ENCODE measurements at regions not wholly inside any gene's neighbourhood (a gene's known extent, or its start where the extent isn't known, plus 50 kb on each side); places are given as distances from the start of the nearest gene placed in this dataset.
"Not testable (repeated sequence)": the region's sequence is repeated elsewhere in the genome, so short reads cannot be mapped to it uniquely, and the experiment has no call there.

DNA sequence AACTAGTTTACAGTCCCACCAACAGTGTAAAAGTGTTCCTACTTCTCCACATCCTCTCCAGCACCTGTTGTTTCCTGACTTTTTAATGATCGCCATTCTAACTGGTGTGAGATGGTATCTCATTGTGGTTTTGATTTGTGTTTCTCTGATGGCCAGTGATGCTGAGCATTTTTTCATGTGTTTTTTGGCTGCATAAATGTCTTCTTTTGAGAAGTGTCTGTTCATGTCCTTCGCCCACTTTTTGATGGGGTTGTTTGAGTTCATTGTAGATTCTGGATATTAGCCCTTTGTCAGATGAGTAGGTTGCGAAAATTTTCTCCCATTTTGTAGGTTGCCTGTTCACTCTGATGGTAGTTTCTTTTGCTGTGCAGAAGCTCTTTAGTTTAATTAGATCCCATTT, 77.1 kb upstream of the SLC7A14 start:
- not testable (repeated sequence) for DNase-seq (ENCODE audit: extremely low read depth, low read depth, low spot score)

DNA sequence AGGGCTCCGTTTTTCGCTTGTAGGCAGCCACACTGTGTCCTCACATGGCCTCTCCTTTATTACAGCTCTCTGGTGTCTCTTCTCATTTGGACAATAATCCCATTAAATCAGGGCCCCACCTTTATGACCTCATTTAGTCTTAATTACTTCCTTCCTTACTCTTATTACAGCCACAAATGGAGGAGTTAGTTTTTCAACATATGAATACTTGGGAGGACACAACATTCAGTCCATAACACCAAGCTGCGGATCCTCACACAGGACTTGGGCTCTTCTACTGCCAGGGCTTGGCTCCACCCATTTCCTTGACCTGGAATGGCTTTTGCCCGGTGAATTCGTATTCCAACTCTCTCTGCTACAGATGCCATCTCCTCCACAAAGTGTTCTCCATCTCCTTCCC, 74.3 kb upstream of the SLC7A14 start:
- no peak for DNase-seq (ENCODE audit: extremely low read depth, low read depth, low spot score)

DNA sequence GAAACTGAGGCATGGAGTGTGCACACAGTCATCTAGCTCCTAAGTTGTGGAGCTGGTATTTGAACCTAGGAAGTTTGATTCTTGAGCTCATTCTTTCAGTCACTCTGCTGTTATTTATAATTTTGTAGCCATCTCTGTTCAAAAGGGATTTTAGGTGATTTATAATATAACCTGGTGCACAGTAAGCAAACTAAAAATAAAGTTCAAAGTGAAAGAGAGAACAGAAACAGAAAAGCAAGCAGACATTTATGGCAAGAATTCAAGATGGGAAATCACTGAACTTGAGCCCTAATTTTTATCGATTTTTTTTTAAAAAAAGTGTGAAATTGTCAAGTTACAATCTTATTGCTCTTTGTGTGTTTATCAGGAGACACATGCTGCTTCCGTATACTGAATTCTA, 71.4 kb upstream of the SLC7A14 start:
- no peak for DNase-seq (ENCODE audit: extremely low read depth, low read depth, low spot score)

DNA sequence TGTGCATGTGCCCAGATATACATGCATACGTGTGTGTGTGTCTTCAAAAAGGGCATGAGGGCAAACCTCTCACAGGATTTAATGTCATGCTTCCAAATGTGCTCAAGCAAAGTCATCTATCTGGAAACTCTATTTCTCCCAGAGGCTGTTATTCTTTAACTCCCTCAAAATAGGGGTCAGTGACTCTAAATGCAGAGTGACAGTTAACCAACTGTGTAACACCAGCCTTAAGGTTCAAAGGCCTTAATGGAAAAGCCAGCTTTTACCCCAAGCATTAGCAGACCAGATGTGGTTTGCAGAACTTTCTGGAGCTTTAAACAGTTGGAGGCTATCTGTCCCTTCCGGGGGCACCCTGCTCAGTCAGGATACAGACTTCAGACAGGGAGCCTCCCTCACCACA, 70.4 kb upstream of the SLC7A14 start:
- DNase-seq (ENCODE audit: extremely low read depth, low read depth, low spot score), result no peak

DNA sequence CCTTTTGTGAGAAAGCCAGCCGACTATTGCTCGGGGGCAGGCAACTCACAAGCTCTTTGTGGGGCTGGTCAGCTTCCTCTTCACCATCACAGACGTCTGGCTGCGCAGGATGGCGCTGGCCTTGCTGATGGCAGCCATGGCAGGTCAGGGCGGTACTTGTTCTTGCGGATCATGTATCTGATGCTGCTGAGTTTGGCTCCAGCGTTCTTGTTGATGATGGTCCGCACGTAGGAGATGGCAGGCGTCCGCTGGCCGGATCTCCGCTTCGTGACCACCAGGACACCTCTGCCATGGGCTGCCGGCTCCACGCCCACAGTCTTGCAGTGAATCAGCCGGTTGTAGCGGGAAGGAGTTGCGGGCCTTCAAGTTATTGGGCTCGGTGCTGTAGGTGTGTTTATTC, 67.9 kb upstream of the SLC7A14 start:
- DNase-seq (ENCODE audit: extremely low read depth, low read depth, low spot score), result no peak

DNA sequence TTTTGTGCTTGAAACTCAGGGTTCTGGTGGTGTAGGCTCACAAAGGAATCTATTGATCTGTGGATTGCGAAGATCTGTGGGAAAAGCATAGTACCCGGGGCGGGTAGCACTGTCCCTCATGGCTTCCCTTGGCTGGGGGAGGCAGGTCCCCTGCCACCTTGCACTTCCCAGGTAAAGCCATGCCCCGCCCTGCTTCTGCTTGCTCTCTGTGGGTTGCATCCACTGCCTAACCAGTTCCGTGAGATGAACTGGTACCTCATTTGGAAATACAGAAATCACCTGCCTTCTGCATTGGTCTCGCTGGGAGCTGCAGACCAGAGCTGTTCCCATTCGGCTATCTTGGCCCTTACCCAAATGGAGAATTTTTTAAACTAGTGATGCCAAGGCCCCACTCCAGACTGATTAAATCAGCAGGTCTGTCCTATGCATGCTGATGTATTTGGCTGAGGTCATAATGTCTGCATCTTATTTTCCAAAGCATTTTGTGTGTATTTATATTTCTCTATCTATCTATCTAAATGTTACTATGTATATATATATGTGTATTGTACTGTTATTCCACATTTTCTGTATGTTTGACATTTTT, 65.5 kb upstream of the SLC7A14 start:
- DNase-seq (ENCODE audit: extremely low read depth, low read depth, low spot score), result no peak

DNA sequence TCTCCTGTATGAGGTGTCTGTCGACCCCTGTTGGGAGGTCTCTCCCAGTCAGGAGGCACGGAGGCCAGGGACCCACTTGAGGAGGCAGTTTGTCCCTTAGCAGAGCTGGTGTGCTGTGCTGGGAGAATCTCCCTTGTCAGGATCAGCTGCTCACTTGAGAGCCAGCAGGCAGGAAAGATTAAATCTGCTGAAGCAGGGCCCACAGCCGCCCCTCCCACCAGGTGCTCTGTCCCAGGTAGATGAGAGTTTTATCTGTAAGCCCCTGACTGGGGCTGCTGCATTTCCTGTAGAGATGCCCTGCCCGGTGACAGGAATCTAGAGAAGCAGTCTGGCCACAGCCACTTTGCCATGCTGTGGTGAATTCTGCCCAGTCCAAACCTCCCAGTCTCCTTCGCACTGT, 64.7 kb upstream of the SLC7A14 start:
- not testable (repeated sequence) for DNase-seq (ENCODE audit: extremely low read depth, low read depth, low spot score)

DNA sequence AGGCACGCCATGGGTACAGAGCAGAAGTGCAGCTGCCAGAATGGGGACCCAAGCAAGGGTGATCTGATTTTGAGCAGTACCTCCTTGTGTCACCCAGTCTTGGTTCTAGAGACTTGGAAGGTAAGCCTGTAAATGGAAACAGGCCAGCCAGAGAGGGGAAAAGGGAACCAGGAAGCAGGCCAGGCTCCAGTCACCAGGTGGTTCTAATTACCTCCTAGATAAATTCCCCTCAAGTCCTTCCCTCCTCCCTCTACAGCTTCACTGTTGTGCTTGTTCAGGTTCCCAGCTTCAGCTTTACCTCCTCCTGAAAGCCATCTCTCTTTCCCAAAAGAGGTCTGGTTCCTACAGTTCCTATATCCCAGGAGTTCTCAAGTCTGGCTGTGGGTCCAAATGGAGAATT, 58.8 kb upstream of the SLC7A14 start:
- no peak for DNase-seq (ENCODE audit: extremely low read depth, low read depth, low spot score)

DNA sequence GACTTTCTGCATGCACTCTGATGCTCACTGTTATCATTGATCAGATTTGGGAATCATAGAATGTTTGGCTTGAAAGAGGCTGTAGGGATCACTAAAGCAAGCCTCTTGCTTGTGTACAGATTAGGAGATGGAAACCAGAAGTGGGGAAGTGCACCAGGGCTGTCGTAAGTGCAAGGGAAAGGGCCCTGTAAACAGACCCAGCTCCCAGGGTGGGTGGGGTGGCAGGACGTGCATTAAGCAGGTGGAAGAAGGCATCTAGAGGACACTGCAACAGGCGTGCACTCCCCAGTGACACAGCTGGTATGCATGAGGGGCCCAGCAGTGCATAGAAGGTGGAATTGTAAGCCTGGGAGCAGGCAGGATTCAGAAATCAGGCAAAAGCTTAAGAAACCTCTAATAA, 58.0 kb upstream of the SLC7A14 start:
- no peak for DNase-seq (ENCODE audit: extremely low read depth, low read depth, low spot score)

DNA sequence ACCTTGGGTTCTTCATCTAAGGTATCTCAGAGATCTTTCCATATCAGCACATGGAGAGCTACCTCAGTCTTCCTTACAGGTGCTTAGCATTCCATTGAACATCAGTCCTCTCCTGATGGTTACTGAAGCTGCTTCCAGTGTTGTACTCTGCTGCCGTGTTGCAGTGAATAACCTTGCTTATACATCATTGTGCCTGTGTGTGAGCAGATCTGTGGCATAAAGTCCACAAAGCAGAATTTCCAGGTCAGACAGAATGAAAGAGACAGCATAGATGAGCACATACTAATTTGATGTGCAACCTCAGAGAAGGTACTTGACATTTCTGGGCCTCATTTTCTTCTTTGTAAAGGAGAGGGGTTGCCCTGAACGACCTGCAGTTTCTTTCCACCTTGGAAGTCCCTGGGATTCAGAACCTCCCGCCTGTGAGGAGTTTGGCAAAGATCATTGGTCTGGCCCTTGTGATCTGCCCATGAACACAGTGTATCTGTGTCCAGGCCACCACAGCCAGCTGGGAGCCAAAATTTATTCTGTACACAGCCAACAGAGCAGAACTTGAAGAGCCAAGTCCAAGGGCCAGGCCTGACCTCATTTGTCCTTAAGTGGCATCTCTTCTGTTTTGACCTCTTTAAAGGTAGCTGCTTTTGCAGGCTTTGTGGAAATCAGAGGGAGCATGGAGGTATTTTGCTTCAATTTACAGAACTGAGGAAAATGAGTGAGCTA, 57.2 kb upstream of the SLC7A14 start:
- DNase-seq (ENCODE audit: extremely low read depth, low read depth, low spot score), result no peak

DNA sequence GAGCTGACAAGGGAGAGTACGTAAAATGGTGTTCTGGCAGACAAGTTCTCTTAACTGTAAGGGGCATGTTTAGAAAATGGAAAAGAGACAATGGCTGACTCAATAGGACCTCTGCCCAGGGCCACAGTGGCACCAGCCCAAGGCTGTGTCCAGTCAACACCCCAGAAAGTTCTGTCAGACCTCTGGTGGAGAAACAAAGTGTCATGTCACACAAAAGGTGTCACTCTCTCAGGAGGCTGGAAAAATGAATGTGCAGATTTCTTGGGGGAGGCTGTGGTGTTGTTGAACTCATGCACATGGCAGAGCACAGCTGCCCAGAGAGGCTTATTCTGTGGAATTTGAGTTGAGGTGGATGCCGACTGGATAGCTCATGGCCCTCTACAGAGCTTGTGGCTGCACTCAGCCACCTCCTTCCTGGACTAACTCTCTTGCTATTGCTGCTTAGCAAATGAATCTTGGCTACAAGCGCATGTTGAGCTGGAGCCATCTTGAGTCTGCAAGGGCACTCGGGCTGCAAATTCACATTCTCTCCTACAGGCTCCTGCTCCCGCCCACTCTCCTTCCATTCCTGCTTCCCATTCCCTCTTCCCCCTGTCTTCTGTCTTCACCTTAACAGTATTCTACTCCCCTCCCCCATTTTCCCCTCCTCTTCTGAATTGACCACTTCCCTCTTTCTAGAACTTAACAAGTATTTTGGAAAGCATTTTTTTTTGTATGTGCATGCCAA, 55.8 kb upstream of the SLC7A14 start:
- no peak for DNase-seq (ENCODE audit: extremely low read depth, low read depth, low spot score)

DNA sequence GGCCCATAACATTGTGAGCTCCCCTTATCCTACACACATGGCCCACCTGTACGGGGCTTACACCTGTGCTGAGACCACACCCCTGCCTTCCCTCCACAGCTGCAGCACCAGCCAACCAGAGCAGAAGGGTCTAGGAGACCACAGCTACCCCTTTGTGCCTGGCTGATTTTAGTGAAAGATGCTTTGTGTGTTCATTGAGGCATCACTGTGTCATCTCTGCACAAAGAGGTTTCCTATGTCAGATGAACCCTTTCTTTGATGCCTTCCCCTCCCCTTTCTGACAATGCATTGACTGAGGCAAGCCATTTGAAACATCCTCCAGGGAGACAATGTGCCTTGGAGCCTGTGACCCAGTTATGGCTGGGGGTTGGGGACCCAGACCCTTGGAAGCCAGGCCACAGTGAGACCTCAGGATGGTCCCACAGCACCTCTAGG, 54.9 kb upstream of the SLC7A14 start:
- no peak for DNase-seq (ENCODE audit: extremely low read depth, low read depth, low spot score)

DNA sequence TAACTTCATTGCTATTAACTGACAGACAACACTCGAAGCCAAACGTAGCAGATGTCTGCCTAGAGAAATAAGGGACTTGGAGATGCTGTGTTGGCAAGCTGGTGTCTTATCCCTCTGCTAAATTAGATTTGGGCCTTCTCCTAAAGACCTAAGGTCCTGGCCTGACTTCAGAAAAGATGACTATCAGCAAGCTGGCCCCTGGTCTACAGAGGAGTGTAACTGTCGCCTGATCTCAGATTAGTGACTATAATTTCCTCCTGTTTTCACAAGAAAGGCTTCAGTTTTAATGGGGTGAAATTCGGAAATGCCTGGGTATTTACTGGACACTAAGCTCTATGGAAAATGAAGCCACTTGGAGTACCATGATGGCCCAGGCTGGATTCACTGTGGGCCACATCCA, 53.1 kb upstream of the SLC7A14 start:
- DNase-seq (ENCODE audit: extremely low read depth, low read depth, low spot score), result no peak

DNA sequence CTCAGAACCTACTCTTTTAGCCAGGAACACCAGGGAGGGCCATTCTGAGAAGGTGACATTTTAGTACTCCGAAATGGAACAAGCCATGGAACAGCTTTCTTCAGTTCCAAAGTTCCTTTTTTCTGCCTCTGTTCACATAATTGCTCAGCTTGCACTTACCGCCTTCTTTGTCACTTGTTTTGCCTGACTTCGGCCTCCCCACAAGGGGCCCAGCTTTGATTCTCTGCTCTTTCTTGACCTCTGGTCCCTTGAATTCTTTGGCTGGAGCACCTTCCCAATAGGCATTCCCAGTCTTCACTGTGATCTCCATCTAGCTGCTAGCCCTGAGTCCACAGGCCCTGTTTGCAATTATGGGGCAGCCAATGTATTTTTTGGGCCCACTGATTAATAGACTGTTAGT, 51.4 kb upstream of the SLC7A14 start:
- DNase-seq (ENCODE audit: extremely low read depth, low read depth, low spot score), result no peak

DNA sequence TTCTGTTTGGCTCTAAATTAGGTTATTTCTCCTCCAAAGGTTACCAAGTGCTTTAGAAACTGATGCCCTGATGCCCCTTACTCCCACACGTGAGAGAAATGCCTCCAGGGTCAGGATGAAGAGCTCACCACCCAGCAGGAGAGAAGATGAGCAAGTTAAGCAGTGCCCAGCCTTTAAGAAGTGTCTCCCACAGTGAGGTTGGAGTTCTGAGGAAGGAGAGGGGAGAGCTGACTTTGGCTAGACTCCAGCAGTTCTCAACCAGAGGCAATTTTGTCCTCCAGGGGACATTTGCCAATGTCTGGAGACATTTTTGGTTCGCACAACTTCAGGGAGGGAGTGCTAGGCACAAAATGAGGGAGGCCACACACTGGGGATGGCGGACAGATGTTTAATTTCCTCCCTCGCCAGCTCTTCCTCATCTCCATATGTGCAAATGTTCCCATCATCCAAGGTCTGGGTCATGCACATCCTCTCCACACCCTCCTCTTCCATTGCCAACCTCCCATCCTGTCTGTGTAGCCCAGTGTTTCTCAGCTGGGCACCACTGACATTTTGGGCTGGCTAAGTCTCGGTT, 50.6 kb upstream of the SLC7A14 start:
- DNase-seq (ENCODE audit: extremely low read depth, low read depth, low spot score), result no peak

All from glomerular endothelial cell (primary cell).